ENCODE measurements at regions not wholly inside any gene's neighbourhood (a gene's known extent, or its start where the extent isn't known, plus 50 kb on each side); places are given as distances from the start of the nearest gene placed in this dataset.

DNA sequence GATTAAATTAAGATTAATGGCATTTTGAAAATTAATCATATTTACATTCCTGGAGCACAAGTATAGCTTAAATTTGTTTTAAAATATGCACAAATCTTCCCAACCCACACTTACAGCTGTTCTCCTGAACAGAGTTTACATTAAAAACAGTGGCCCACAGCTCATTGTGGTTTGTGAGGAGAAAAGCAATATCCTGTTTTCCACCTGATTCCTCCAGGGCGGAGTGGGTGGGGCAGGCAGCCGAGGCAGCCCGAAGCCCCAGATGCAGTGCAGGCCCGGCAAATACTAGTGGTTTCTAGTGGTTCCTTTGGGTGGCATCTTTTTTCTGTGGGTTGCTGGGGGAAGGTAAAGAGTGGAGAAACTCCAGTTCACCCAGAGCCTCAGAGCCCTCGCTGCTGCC, 280.8 kb downstream of the ARHGAP12 start:
- DNase-seq (ENCODE audit: low read depth in 4 of 4, low spot score in 2 of 4) = no peak

DNA sequence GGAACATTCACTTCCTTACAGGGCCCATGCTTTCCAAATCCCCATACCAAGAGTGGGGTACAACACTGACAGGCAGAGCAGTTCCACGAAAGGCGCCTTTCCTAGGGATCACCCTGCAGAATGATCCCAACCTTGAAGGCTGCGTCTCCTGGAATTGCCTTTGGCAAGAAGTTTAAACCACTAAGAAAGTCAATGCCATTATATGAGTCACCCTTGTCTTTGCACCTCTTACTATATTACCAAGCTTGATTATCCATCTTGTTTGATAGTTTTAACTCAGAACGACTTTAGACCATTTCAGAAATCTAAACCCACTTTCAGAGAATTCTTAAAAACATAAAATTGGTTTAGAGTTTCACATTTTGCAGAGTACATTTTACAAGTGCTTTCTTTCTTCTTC, 282.1 kb downstream of the ARHGAP12 start:
- DNase-seq (ENCODE audit: low read depth in 4 of 4, low spot score in 2 of 4) = no peak

DNA sequence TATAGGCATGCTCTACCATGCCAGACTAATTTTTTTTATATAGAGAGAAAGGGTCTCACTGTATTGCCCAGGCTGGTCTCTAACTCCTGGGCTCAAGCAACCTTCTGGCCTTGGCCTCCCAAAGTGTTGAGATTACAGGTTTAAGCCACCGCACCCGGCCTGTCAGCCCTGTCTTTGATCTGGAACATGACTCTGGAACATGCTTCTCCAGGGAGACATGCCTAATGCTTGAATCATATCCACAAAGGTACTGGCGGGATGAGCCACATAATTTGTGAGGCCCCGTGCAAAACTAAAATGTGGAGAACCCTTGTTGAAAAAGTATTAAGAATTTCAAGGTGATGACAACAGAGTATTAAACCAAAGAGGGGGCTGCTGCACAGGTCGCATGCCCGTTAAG, 282.8 kb downstream of the ARHGAP12 start:
- DNase-seq (ENCODE audit: low read depth in 4 of 4, low spot score in 2 of 4) = no peak

DNA sequence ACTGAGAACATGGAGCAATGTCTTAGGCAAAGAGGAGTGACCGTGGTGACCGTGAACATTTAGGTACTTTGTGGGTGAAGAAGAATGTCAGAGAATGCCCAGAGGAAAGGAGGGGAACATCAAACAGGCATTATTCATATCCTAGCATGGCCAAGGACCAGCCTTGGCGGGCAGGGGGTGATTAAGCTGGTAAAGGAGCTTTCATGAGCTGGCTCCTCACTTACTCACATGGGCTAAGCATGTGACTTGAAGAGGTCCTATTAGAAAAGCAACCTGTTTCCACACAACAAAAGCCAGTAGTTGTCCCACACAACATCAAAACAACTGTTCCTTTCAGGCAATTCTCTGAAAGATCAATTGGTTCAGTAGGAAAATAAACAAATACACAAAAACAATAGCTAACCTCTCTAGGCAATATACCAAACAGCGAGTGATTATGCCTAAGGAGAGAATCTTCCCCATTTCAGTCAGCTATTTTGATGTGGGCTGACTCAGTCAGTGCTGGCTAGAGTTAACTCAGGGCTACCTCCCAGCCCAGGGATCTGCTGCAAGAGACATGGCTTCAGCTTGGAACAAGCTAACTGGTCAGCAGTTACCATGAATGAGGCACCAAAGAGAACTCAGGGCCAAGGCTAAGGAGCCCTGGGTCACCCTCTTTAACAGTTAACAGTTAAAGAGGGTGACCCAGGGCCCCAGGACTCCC, 283.5 kb downstream of the ARHGAP12 start:
- no peak for DNase-seq (ENCODE audit: low read depth in 4 of 4, low spot score in 2 of 4)

DNA sequence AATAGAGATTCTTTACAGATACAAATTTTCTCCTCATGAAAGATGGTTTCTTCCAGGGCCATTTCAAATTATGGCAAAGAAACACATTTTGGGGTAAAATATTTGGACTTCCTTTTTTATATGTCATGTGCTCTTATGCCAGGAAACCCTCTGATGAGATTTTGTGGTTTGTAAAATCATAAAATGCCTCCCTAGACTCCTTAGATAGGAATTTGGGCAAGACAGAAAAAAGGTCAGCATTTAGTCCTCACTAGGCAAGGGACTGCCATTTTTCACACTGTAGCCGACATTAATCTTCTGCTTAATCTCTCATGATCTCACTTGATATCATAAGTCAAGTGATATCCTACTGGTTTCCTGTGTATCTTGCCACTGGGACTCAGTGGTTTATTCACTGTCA, 286.4 kb downstream of the ARHGAP12 start:
- DNase-seq (ENCODE audit: low read depth in 4 of 4, low spot score in 2 of 4) = no peak

DNA sequence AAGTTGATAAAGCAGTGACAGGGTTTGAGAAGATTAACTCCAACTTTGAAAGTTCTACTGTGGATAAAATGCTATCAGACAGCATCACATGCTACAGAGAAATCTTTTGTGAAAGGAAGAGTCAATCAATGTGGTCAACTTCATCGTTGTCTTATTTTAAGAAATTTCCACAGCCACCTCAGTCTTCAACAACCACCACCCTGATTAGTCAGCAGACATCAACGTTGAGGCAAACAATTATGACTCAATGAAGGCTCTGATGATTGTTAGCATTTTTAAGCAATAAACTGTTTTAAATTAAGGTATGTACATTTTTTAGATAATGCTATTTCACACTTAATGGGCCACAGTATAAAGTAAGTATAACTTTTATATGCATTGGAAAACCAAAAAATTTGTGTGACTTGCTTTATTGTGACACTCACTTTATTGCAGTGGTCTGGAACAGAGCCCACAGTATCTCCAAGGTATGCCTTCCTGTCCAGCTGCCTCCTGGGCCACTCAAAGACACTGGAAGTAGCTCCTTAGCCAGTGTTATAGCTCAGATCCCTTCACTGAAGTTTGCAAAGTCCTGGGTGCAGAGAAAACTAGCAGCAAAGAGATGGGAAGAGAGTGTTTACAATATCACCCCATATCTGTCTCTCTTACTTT, 293.1 kb downstream of the ARHGAP12 start:
- no peak for DNase-seq (ENCODE audit: low read depth in 4 of 4, low spot score in 2 of 4)

DNA sequence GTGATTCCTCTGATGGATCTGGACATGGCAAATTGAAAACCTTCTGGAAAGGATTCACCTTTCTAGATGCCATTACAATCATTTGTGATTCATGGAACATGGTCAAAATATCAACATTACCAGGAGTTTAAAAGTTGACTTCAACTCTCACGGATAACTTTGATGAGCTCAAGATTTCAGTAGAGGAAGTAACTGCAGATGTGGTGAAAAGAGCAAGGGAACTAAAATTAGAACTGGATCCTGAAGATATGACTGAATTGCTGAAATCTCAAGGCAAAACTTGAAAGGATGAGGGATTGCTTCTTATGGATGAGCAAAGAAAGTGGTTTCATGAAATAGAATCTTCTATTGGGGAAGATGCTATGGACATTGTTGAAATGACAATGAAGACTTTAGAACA, 293.6 kb downstream of the ARHGAP12 start:
- no peak for DNase-seq (ENCODE audit: low read depth in 4 of 4, low spot score in 2 of 4)

DNA sequence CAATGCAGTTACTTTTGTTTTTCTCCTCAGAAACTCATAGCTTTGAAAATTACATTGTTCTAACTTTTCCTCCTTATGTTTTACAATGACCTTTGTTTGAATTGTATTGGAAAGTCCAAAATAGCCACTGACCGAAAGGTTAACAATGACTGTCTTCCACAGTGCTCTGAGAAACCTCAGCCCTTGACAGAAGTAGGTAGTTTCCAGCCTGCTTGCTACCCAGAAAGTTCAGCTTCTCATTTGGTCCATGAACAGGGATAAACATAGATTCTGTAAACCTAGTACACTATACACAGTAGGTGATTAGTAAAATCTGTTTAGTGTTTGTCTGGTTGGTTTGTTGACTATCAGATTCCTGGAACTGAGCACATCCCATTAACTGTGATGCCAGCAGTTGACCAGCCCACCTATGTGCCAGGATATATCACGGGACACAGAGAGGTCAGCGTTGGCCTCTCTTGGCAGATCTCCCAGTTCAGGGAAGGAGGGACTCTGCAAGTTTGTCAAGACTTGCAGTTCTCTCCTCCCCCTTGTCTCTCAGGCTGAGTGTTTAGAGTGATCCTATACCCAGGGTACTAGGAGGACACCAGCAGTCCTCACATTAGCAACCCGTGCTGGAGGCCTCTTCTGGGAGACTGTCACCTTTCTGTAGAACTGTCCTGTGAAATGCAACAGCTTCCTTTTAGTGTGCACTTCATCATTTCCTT, 297.6 kb downstream of the ARHGAP12 start:
- DNase-seq (ENCODE audit: low read depth in 4 of 4, low spot score in 2 of 4) = no peak

DNA sequence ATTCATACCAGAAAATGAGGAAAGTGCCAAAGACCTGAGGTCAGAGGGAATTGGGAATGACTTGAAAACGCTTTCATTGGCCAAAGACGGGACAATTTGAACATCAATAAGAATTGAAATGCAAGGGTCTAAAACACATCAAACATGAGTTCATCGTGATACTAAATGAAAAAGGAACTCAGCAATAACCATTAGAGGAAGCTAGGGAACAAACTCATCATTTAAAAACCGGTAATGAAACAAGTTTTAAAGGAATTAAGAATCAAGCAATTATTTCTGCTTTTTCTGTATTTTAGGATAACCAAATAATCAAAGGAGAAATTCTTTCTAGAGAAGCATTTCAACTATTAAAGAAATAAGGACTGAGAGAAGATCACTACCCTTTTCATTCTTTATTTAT, 303.1 kb downstream of the ARHGAP12 start:
- DNase-seq (ENCODE audit: low read depth in 4 of 4, low spot score in 2 of 4) = no peak

DNA sequence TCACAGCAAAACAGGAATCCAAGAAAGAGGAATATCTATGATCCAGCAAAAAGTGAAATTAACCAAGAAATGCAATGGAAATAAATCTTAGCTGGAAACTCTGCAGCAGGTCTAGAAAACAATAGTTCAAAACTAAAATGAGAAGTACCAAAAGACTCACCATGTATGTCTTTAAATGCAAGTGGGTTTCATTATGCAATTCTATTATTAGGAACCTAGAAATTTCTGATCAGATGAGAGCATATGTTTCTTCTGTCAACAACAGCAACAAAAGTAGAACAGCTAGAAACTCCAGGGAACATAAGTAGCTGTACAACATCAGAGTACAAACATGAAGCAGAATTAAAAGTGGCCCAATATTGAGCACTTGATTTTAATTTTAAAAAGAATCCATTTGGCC, 304.0 kb downstream of the ARHGAP12 start:
- DNase-seq (ENCODE audit: low read depth in 4 of 4, low spot score in 2 of 4) = no peak

DNA sequence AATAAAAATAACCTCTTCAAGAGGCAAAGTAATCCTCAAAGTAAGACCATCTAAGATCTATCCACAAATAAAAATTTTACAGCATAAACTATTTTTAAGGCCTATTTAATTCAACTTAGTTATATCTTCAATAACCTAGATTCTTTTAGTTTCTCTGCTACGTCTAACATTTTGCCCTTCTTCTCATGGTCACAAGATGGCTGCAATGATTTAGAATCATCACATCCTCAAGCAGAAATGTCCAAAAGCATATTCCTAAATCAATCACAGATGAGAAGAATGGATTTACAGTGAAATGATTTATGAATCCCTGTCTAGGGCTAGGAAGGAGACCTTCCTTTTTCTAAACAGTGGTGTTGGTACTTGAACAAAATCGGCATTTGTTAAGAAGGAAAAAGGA, 304.7 kb downstream of the ARHGAP12 start:
- no peak for DNase-seq (ENCODE audit: low read depth in 4 of 4, low spot score in 2 of 4)

DNA sequence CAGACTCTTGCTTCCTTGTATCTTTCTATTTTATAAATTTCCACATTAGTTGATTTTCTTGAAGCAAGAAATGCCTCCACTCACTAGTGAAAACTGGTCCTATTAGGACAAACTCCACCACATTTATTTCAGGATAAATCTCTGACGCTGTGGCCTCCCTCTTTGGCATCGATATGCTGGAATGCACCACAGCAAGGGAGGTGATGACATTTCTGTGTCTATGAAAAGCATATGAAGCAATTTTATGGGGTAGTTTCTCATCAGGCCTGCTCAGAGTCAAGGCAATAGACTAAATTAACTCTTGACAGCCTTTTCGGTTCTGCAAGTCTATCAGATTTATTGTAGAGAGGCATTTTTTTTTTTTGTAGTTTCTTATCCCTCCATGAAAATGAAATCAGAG, 304.4 kb downstream of the ZEB1 start:
- no peak for DNase-seq (ENCODE audit: low read depth in 4 of 4, low spot score in 2 of 4)

DNA sequence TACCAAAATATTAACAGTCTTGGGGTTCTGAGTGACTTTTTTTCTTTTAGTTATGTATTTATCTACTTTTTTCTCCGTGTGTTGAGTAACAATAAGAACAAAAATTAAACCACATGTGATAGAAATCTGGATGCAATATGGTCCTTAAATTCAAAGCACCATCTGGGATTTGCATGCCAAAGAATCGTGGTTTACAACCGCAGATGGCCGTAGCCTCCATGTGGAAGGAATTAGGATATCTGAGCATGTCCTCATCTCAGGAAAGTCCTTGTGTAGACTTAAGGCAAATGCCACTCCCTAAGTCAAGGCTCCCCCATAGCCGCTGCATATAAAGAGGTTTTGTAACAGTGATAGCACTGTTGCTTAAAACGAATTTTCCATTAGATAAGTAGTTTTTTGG, 304.0 kb downstream of the ZEB1 start:
- DNase-seq (ENCODE audit: low read depth in 4 of 4, low spot score in 2 of 4) = no peak

DNA sequence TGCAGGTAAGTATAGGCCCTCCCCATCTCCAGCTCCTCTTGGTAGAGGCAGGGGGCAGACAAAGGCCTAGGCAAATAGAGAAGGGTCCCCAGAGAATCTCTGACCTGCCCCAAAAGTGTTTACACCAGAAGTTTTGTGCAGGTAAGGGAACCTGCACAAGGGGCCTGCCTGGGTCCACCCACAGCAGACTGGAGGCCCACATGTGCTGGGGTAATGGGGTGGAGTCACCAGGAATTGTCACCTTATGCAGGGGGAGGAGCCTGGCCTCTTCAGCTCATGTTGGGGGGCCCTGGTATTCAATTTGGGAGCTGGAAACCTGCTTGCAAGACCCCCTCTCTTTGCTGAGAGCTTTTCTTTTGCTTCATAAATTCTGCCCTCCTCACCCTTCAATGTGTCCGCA, 302.7 kb downstream of the ZEB1 start:
- no peak for DNase-seq (ENCODE audit: low read depth in 4 of 4, low spot score in 2 of 4)

DNA sequence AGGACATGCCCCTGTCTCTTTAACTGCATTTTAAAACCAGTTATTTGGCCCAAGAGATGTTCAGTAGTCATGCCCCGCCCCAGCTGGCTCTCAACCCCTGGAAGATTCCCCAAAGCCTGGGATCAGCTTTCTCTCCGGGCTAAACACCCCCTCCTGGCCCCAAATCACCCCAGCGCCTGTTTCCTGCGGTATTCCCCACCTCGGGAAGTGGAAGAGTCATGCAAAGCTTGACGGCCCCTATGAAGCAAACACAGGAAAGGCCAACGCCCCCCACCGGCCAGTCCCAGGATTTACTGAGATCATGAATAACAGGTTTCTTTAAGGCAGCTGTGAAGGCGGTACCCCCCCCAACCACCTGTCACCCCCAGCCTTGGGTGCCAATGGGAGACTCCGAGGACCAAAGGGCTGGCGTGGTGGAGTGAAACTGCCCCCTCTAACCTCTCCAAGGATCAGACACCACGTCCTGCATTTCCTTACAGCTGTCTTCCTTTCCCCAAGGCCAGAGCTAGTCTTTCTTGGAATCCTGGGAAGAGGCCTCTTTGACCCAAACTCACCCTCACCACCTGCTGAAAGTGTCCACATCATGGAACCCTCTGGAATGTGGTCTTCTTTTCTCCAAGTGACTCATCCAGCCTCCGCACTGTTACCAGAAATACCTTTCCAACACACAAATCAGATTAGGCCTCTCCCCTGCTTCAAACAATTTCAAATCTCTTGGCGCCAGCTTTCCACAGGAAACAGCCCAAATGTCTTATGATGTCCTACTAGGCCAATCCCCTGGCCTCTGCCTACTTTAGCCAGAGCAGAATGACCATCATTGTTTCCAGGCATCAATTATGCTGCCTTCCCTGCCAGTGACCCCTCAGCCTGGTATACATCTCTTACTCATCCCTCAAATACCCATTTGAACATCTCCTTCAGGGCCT, 301.5 kb downstream of the ZEB1 start:
- DNase-seq (ENCODE audit: low read depth in 4 of 4, low spot score in 2 of 4) = no peak

DNA sequence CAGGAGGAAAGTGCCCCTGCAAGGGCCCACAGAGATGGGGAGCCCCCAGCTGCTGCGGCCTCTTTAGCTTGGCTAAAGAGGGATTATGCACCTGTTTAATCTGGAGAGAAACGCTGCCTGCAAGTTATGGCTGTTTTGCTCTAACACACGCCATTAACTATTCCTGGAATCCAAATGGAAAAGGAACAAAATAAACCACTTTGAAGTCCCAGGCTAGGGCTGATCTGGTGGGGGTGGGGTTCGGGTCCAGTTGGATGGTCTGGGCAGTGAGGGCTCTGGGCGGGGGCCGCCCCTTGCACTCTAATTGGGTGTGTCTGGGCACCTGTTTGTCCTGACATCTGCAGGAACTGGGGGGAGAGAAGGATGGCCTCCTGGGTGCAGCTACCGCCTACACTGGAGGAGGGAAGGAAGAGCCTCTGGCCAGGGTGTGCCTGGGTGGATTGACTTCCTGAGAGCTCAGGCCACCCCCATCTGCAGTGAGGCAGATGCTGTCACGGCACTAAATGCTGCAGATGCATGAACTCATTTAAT, 300.6 kb downstream of the ZEB1 start:
- no peak for DNase-seq (ENCODE audit: low read depth in 4 of 4, low spot score in 2 of 4)

DNA sequence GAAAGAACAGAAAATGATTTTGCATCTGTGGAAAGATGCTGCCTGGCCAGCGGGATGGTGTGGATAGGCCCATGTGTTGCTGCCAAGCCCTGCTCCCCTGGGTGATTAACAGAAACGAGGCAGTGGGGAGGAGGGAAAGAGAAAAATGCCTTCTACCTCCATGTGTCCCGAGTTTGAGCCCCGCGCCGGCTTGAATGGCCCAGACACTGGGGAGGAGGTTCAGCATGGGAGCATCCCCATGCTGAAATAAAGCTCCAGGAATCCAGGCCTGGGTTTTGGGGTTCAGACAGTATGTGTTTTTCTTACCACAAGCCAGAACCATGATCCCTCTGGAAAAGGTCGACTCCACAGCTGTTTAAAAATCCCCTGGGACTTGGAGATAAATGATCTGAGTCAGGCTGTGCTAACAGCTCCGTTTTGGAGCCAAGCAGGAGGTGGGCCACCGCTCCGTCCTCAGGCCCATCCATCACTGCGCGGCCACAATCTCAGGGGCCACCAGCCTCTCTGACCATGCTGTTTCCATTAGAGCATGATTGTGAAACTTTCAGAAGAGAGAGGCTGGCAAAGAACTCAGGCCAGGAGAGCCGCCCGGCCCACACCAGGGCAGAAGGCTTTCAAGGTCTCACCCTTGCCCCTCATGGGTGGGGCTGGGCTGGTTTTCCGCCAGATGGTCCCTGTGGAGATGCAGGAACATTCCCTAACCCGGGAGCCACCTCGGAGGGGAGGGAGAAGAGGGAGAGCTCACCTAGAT, 299.7 kb downstream of the ZEB1 start:
- DNase-seq (ENCODE audit: low read depth in 4 of 4, low spot score in 2 of 4) = no peak

DNA sequence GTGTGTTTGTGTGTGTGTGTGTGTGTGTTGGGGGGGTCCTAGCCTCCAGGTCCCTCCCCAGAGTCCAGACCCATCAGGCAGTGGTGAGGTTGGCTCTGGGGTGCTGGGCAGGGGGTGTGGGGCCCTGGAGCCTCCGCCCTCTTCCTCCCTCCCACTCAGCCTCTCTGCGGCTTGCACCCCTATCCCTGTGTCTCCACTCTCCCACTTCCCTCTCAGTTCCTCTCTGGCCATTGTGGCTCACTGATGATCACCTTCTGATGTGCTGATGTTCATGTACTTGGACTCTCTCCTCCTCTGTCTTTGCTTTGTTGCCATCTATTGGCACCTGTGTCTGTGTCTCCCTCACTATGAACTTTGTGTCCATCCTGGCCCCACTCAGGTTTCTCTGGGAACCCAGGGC, 298.7 kb downstream of the ZEB1 start:
- DNase-seq (ENCODE audit: low read depth in 4 of 4, low spot score in 2 of 4) = no peak

DNA sequence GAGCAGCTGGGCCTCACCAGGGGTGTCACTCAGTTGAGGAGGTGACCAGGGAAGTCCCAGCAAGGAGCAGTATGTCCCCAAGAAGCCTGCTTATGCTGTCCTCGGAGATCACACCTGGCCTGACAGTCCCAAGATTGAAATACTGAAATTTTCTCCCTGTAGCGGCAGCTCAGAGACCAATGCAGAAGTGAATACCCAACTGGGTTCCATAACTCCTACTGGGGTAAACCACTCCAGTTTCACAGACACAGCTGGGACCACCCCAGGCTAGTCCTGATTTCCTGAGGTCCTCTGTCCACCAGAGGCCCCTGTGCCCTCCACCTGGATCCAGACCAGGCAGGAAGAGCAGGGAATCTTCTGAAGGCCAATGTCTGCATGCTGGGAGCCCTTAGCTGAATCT, 298.1 kb downstream of the ZEB1 start:
- no peak for DNase-seq (ENCODE audit: low read depth in 4 of 4, low spot score in 2 of 4)

DNA sequence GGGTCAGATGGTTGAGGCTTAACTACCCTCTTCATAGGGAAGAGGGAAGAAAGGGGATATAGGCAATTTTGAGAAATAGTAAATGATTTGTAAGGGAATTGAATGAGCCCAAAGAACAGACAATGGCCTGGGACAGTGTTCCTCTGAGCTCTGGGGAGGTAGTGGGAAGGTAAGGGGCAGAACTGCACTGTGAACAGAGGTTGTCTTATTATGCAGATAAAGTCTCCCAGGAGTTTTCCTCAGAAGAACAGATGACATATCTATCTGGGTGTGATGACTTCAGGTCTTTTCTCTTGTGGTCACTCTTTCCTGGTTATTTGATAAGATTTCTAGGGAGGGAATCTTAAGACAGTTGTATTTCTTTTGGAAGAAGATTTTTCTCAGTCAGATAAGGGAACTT, 296.1 kb downstream of the ZEB1 start:
- DNase-seq (ENCODE audit: low read depth in 4 of 4, low spot score in 2 of 4) = no peak

Data from left renal cortex interstitium (tissue), 4 donors.